ENCODE measurements at regions not wholly inside any gene's neighbourhood (a gene's known extent, or its start where the extent isn't known, plus 50 kb on each side); places are given as distances from the start of the nearest gene placed in this dataset.

- no peaks in the 10 kb centered on the region for H3K4me1 ChIP-seq (ENCODE audit: control insufficient read depth in 4 of 4, insufficient read depth in 4 of 4, low read length in 3 of 4)
- H3K36me3 ChIP-seq (ENCODE audit: control insufficient read depth in 4 of 4, insufficient read depth in 3 of 4, low read depth in 1 of 4, low read length in 3 of 4): no peaks in the 10 kb centered on the region
- peaks cover 0 to 4% (median 1%) of the 10 kb centered on the region in 4 donors for H3K27me3 ChIP-seq (ENCODE audit: control insufficient read depth in 4 of 4, insufficient read depth in 4 of 4, low read length in 3 of 4)
- TF ChIP-seq SP1 (IDR thresholded peaks at IDR 0.05) (no peak), NR2F2 (IDR thresholded peaks at IDR 0.05) (no peak), YY1 (IDR thresholded peaks at IDR 0.05) (no peak), FOXA1 (IDR thresholded peaks at IDR 0.05) (no peak), CTCF (IDR thresholded peaks at IDR 0.05; ENCODE audit: low read depth, low read length, missing input control) (no peak), ZBTB33 (IDR thresholded peaks at IDR 0.05) (no peak), TAF1 (conservative IDR thresholded peaks at IDR 0.05) (no peak), FOXA2 (IDR thresholded peaks at IDR 0.05) (no peak), JUND (IDR thresholded peaks at IDR 0.05) (no peak), HNF4G (IDR thresholded peaks at IDR 0.05) (no peak), RXRA (IDR thresholded peaks at IDR 0.05) (no peak), REST (IDR thresholded peaks at IDR 0.05) (no peak), ATF3 (IDR thresholded peaks at IDR 0.05) (no peak)
- WGBS: 55% methylated on average over 4 of the region's 4 CpGs
- no peak overlapping the region for H3K4me3 ChIP-seq (ENCODE audit: low read depth in 1 of 3, low read length in 3 of 3)
- no peaks in the 10 kb centered on the region for H3K9me3 ChIP-seq (ENCODE audit: control insufficient read depth in 4 of 4, low read length in 3 of 4)
- no peak overlapping the region for H3K9ac ChIP-seq (ENCODE audit: low read depth in 1 of 2, low read length in 2 of 2)
- no peak for DNase-seq (ENCODE audit: low spot score)
- no peak overlapping the region for H3K27ac ChIP-seq (ENCODE audit: low read depth in 1 of 2, low read length in 2 of 2)
These were observed 153.7 kb upstream of the MSX2 start for GRCh38 chr5:174570662-174571061.

GRCh38 chr5:174571662-174572397 is 152.6 kb upstream of the MSX2 start:
- TF ChIP-seq NR2F2 (IDR thresholded peaks at IDR 0.05) (no peak), ZBTB33 (IDR thresholded peaks at IDR 0.05) (no peak), RAD21 (IDR thresholded peaks at IDR 0.05) (peak; percentile 46 to 59), JUND (IDR thresholded peaks at IDR 0.05) (peak; percentile 92 to 93)
- no peak overlapping the region for H3K27ac ChIP-seq (ENCODE audit: low read depth in 1 of 2, low read length in 2 of 2)
- H3K9ac ChIP-seq (ENCODE audit: low read depth in 1 of 2, low read length in 2 of 2): no peak overlapping the region
- no peak for DNase-seq (ENCODE audit: low spot score)
- H3K27me3 ChIP-seq (ENCODE audit: control insufficient read depth in 4 of 4, insufficient read depth in 4 of 4, low read length in 3 of 4): peaks cover 0 to 4% (median 1%) of the 10 kb centered on the region in 4 donors
- H3K4me1 ChIP-seq (ENCODE audit: control insufficient read depth in 4 of 4, insufficient read depth in 4 of 4, low read length in 3 of 4): no peaks in the 10 kb centered on the region
- H3K36me3 ChIP-seq (ENCODE audit: control insufficient read depth in 4 of 4, insufficient read depth in 3 of 4, low read depth in 1 of 4, low read length in 3 of 4): no peaks in the 10 kb centered on the region
- no peak overlapping the region for H3K4me3 ChIP-seq (ENCODE audit: low read depth in 1 of 3, low read length in 3 of 3)
- H3K9me3 ChIP-seq (ENCODE audit: control insufficient read depth in 4 of 4, low read length in 3 of 4): no peaks in the 10 kb centered on the region
- WGBS: 52% methylated on average over 7 of the region's 7 CpGs
